ENCODE measurements at regions not wholly inside any gene's neighbourhood (a gene's known extent, or its start where the extent isn't known, plus 50 kb on each side); places are given as distances from the start of the nearest gene placed in this dataset.

DNA sequence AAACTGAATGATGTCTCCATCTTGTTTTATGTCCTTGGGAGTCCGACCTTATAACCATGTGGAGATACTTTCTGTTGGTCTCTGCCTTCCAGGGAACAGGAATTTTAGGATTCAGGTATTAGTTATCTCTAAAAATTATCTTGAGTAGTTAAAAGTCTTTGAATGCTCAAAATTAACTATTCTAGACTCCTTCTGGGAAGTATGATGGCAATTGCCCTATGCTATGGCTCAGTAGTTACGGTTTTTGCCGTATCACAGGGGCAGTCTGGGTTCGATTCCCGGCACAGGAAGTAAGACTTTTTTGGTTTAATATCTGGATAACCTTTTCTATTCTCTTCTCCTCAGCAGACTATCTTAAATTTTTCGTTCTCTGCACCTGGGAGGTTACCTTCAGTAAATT is 708.7 kb upstream of the LRATD1 start:
- DNase-seq (ENCODE audit: low spot score) (no peak), FAIRE-seq (no peak), ATAC-seq (no peak)
- Histone ChIP-seq H3K9me3 (ENCODE audit: low read length) (peaks cover 94% of the 10 kb centered on the region), H3K4me1 (ENCODE audit: insufficient read depth, low read length) (no peaks in the 10 kb centered on the region), H3K36me3 (replicated peaks in 1 of 2; ENCODE audit: control insufficient read depth in 1 of 2, insufficient read depth in 2 of 2, low read length in 2 of 2) (no peaks in the 10 kb centered on the region), H3K4me3 (replicated peaks in 1 of 3; ENCODE audit: insufficient read depth in 1 of 3, low read depth in 2 of 3, low read length in 3 of 3) (no peak overlapping the region), H2AFZ (ENCODE audit: low read length) (no peak overlapping the region), H3K4me2 (ENCODE audit: low read depth, low read length) (no peak overlapping the region), H4K20me1 (ENCODE audit: insufficient read depth, low read length) (no peaks in the 10 kb centered on the region), H3K9ac (ENCODE audit: insufficient read depth, low read depth, low read length) (no peak overlapping the region), H3K79me2 (ENCODE audit: insufficient read depth, low read length) (no peaks in the 10 kb centered on the region), H3K27ac (ENCODE audit: extremely low read length, insufficient read depth, low read length) (no peak overlapping the region), H3K27me3 (ENCODE audit: control insufficient read depth in 1 of 2, insufficient read depth in 2 of 2, low read length in 2 of 2) (no peaks in the 10 kb centered on the region)
- in situ Hi-C loops (cut with HindIII; ENCODE audit: extremely low pct_ligation_motif_present, low pct_unique_long_range_greater_than_20kb) (no loop called here), intact Hi-C loops (cut with micrococcal nuclease; ENCODE audit: unreplicated experiment) (no loop called here)
- ChIA-PET POLR2A (no interaction called here), CTCF (ENCODE audit: low intra/inter-chr PET ratio, low total read pairs) (no interaction called here)
- 6% methylated on average over 6 of the region's 6 CpGs for WGBS (ENCODE audit: low lambda C conversion rate)
- no TSS peak for BruUV-seq (replicated peaks)
- TF ChIP-seq SP5 (CRISPR knock-in tag; IDR thresholded peaks at IDR 0.05; ENCODE audit: borderline replicate concordance, low read depth) (no peak), HNRNPK (IDR thresholded peaks at IDR 0.05; ENCODE audit: low read depth, low read length, poor library complexity, severe bottlenecking) (no peak), NAIF1 (CRISPR knock-in tag; IDR thresholded peaks at IDR 0.05; ENCODE audit: borderline replicate concordance) (no peak), HMGA1 (CRISPR knock-in tag; conservative IDR thresholded peaks at IDR 0.05) (no peak), KLF16 (CRISPR knock-in tag; IDR thresholded peaks at IDR 0.05) (no peak), POGZ (CRISPR knock-in tag; IDR thresholded peaks at IDR 0.05) (no peak), ZNF598 (CRISPR knock-in tag; IDR thresholded peaks at IDR 0.05; ENCODE audit: borderline replicate concordance) (no peak), REXO4 (CRISPR knock-in tag; IDR thresholded peaks at IDR 0.05; ENCODE audit: borderline replicate concordance) (no peak), PPARG (CRISPR knock-in tag; conservative IDR thresholded peaks at IDR 0.05) (no peak), ZNF253 (CRISPR knock-in tag; IDR thresholded peaks at IDR 0.05; ENCODE audit: borderline replicate concordance) (no peak), ZKSCAN5 (CRISPR knock-in tag; IDR thresholded peaks at IDR 0.05) (no peak), NCOA5 (CRISPR knock-in tag; IDR thresholded peaks at IDR 0.05) (no peak)
- TF ChIP-seq, protein P1, sequence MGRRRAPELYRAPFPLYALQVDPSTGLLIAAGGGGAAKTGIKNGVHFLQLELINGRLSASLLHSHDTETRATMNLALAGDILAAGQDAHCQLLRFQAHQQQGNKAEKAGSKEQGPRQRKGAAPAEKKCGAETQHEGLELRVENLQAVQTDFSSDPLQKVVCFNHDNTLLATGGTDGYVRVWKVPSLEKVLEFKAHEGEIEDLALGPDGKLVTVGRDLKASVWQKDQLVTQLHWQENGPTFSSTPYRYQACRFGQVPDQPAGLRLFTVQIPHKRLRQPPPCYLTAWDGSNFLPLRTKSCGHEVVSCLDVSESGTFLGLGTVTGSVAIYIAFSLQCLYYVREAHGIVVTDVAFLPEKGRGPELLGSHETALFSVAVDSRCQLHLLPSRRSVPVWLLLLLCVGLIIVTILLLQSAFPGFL (CRISPR knock-in tag; IDR thresholded peaks at IDR 0.05), result no peak
- TF ChIP-seq, protein P2, sequence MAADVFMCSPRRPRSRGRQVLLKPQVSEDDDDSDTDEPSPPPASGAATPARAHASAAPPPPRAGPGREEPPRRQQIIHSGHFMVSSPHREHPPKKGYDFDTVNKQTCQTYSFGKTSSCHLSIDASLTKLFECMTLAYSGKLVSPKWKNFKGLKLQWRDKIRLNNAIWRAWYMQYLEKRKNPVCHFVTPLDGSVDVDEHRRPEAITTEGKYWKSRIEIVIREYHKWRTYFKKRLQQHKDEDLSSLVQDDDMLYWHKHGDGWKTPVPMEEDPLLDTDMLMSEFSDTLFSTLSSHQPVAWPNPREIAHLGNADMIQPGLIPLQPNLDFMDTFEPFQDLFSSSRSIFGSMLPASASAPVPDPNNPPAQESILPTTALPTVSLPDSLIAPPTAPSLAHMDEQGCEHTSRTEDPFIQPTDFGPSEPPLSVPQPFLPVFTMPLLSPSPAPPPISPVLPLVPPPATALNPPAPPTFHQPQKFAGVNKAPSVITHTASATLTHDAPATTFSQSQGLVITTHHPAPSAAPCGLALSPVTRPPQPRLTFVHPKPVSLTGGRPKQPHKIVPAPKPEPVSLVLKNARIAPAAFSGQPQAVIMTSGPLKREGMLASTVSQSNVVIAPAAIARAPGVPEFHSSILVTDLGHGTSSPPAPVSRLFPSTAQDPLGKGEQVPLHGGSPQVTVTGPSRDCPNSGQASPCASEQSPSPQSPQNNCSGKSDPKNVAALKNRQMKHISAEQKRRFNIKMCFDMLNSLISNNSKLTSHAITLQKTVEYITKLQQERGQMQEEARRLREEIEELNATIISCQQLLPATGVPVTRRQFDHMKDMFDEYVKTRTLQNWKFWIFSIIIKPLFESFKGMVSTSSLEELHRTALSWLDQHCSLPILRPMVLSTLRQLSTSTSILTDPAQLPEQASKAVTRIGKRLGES (CRISPR knock-in tag; IDR thresholded peaks at IDR 0.05; ENCODE audit: borderline replicate concordance), result no peak

Measured in HepG2 (cell line).